Activated CD4-positive, alpha-beta memory T cell treated with anti-CD3 and anti-CD28 coated beads for 36 hours (primary cell): ENCODE measurements at regions not wholly inside any gene's neighbourhood (a gene's known extent, or its start where the extent isn't known, plus 50 kb on each side); places are given as distances from the start of the nearest gene placed in this dataset.
A peak's percentile ranks its signal among the peaks of the same experiment; 100 is the strongest.

Experiments used
- CTCF ChIA-PET: fragments of 350-600 bp; sonication (Branson Sonifier 250); formaldehyde crosslinking; loops from one replicate; lab custom pipeline; 2021; ENCODE audit warnings: antibody characterized with exemption, inconsistent platforms; lab: Charles Lee
- POLR2A ChIA-PET: fragments of 350-600 bp; sonication (Branson Sonifier 250); formaldehyde crosslinking; loops from one replicate; lab custom pipeline; 2021; ENCODE audit warnings: antibody characterized with exemption; lab: Charles Lee
- DNase-seq: peaks from one replicate; pipeline ENCODE4 v3.0.0-alpha.2; 2020
- H3K27ac Mint-ChIP-seq: one replicate; pipeline ENCODE4 v1.8.0; 2021; ENCODE audit warnings: mixed read lengths
- H3K27me3 Mint-ChIP-seq: one replicate; pipeline ENCODE4 v1.8.0; 2021; ENCODE audit warnings: mixed read lengths
- H3K36me3 Mint-ChIP-seq: one replicate; pipeline ENCODE4 v1.8.0; 2021; ENCODE audit warnings: mixed read lengths
- H3K4me1 Mint-ChIP-seq: one replicate; pipeline ENCODE4 v1.8.0; 2021; ENCODE audit warnings: low read depth, mixed read lengths
- H3K4me3 Mint-ChIP-seq: one replicate; pipeline ENCODE4 v1.8.0; 2021; ENCODE audit warnings: mild to moderate bottlenecking, mixed read lengths
- H3K9me3 Mint-ChIP-seq: one replicate; pipeline ENCODE4 v1.8.0; 2021; ENCODE audit warnings: mixed read lengths
- intact Hi-C: fragments of 100-400 bp; cut with micrococcal nuclease; formaldehyde crosslinking; loops from one replicate; pipeline ENCODE4 v1.15.1; 2023

- Mint-ChIP-seq H3K9me3 (no peaks in the 10 kb centered on the region), H3K4me1 (no peaks in the 10 kb centered on the region), H3K36me3 (no peaks in the 10 kb centered on the region), H3K27me3 (peaks cover 6% of the 10 kb centered on the region), H3K27ac (no peak overlapping the region), H3K4me3 (no peak overlapping the region)
- ChIA-PET CTCF (interaction anchor here (0.9 kb wide), 1 partner anchor 8 kb away, joined by 3 read pairs; no protein-coding TSS in a partner anchor), POLR2A (no interaction called here)
- intact Hi-C loops = no loop called here
- no peak for DNase-seq
Observed at GRCh38 chr3:115498421-115498820, 124.9 kb upstream of the GAP43 start.

- H3K9me3 Mint-ChIP-seq = no peaks in the 10 kb centered on the region
- intact Hi-C loops = no loop called here
- H3K4me1 Mint-ChIP-seq = no peaks in the 10 kb centered on the region
- no peak overlapping the region for H3K4me3 Mint-ChIP-seq
- H3K36me3 Mint-ChIP-seq = no peaks in the 10 kb centered on the region
- H3K27me3 Mint-ChIP-seq = peaks cover 6% of the 10 kb centered on the region
- POLR2A ChIA-PET = no interaction called here
- CTCF ChIA-PET = interaction anchor here (0.9 kb wide), 1 partner anchor 9 kb away, joined by 3 read pairs; no protein-coding TSS in a partner anchor
- no peak overlapping the region for H3K27ac Mint-ChIP-seq
- DNase-seq = no peak
Observed at GRCh38 chr3:115498898-115499297, 124.4 kb upstream of the GAP43 start.

- H3K4me3 Mint-ChIP-seq = no peak overlapping the region
- H3K9me3 Mint-ChIP-seq = no peaks in the 10 kb centered on the region
- H3K27me3 Mint-ChIP-seq = peaks cover 6% of the 10 kb centered on the region
- POLR2A ChIA-PET = no interaction called here
- no peak overlapping the region for H3K27ac Mint-ChIP-seq
- intact Hi-C loops = no loop called here
- H3K36me3 Mint-ChIP-seq = no peaks in the 10 kb centered on the region
- CTCF ChIA-PET = no interaction called here
- no peaks in the 10 kb centered on the region for H3K4me1 Mint-ChIP-seq
- no peak for DNase-seq
Observed at GRCh38 chr3:115499666-115500065, 123.6 kb upstream of the GAP43 start.

GRCh38 chr3:115500795-115501194, 122.5 kb upstream of the GAP43 start:
- peaks cover 6% of the 10 kb centered on the region for H3K27me3 Mint-ChIP-seq
- H3K9me3 Mint-ChIP-seq = no peaks in the 10 kb centered on the region
- POLR2A ChIA-PET = no interaction called here
- H3K27ac Mint-ChIP-seq = no peak overlapping the region
- CTCF ChIA-PET = no interaction called here
- no peaks in the 10 kb centered on the region for H3K4me1 Mint-ChIP-seq
- no peak overlapping the region for H3K4me3 Mint-ChIP-seq
- intact Hi-C loops = no loop called here
- DNase-seq = no peak
- H3K36me3 Mint-ChIP-seq = no peaks in the 10 kb centered on the region

- no peak overlapping the region for H3K4me3 Mint-ChIP-seq
- intact Hi-C loops = no loop called here
Observed at GRCh38 chr3:115502128-115502527, 121.2 kb upstream of the GAP43 start.

GRCh38 chr3:115503394-115503793, 119.9 kb upstream of the GAP43 start:
- no peaks in the 10 kb centered on the region for H3K9me3 Mint-ChIP-seq
- no peak overlapping the region for H3K27ac Mint-ChIP-seq
- no peaks in the 10 kb centered on the region for H3K4me1 Mint-ChIP-seq
- intact Hi-C loops = no loop called here
- ChIA-PET CTCF (no interaction called here), POLR2A (no interaction called here)
- no peak overlapping the region for H3K4me3 Mint-ChIP-seq
- no peak for DNase-seq
- H3K27me3 Mint-ChIP-seq = peaks cover 6% of the 10 kb centered on the region
- H3K36me3 Mint-ChIP-seq = no peaks in the 10 kb centered on the region

More at GRCh38 chr3:115502128-115502527, 121.2 kb upstream of the GAP43 start:
- no peak for DNase-seq
- Mint-ChIP-seq H3K4me1 (no peaks in the 10 kb centered on the region), H3K36me3 (no peaks in the 10 kb centered on the region), H3K27ac (no peak overlapping the region), H3K27me3 (peaks cover 6% of the 10 kb centered on the region), H3K9me3 (no peaks in the 10 kb centered on the region)
- CTCF ChIA-PET = no interaction called here
- POLR2A ChIA-PET = no interaction called here

GRCh38 chr3:115508562-115508961, 114.7 kb upstream of the GAP43 start:
- ChIA-PET CTCF (no interaction called here), POLR2A (no interaction called here)
- H3K4me1 Mint-ChIP-seq = peaks cover 9% of the 10 kb centered on the region
- peaks cover 18% of the 10 kb centered on the region for H3K27me3 Mint-ChIP-seq
- H3K4me3 Mint-ChIP-seq = no peak overlapping the region
- H3K36me3 Mint-ChIP-seq = no peaks in the 10 kb centered on the region
- intact Hi-C loops = no loop called here
- DNase-seq = no peak
- H3K9me3 Mint-ChIP-seq = no peaks in the 10 kb centered on the region
- no peak overlapping the region for H3K27ac Mint-ChIP-seq

- intact Hi-C loops = loop anchor here (10.0 kb wide), 2 partner anchors 142 to 272 kb away; no protein-coding TSS in a partner anchor
- no peaks in the 10 kb centered on the region for H3K9me3 Mint-ChIP-seq
- H3K27me3 Mint-ChIP-seq = peaks cover 14% of the 10 kb centered on the region
- POLR2A ChIA-PET = no interaction called here
- CTCF ChIA-PET = no interaction called here
- H3K27ac Mint-ChIP-seq = no peak overlapping the region
- peak; percentile 40 for DNase-seq
- peaks cover 13% of the 10 kb centered on the region for H3K4me1 Mint-ChIP-seq
- H3K36me3 Mint-ChIP-seq = no peaks in the 10 kb centered on the region
- H3K4me3 Mint-ChIP-seq = peak overlapping the region; percentile 79
Observed at GRCh38 chr3:115512565-115513415, 110.5 kb upstream of the GAP43 start.

- Mint-ChIP-seq H3K9me3 (no peaks in the 10 kb centered on the region), H3K27me3 (peaks cover 14% of the 10 kb centered on the region), H3K36me3 (no peaks in the 10 kb centered on the region), H3K27ac (no peak overlapping the region), H3K4me1 (peaks cover 13% of the 10 kb centered on the region), H3K4me3 (peak overlapping the region; percentile 79)
- CTCF ChIA-PET = no interaction called here
- intact Hi-C loops = loop anchor here (10.0 kb wide), 2 partner anchors 141 to 271 kb away; no protein-coding TSS in a partner anchor
- POLR2A ChIA-PET = interaction anchor here (0.7 kb wide), 1 partner anchor 220 kb away, joined by 3 read pairs; no protein-coding TSS in a partner anchor
- DNase-seq = no peak
Observed at GRCh38 chr3:115513416-115513800, 109.9 kb upstream of the GAP43 start.

- no peak overlapping the region for H3K4me3 Mint-ChIP-seq
- peaks cover 10% of the 10 kb centered on the region for H3K4me1 Mint-ChIP-seq
- intact Hi-C loops = loop anchor here (1.0 to 10.0 kb wide), 3 partner anchors 100 to 267 kb away; no protein-coding TSS in a partner anchor
- peak; percentile 46 for DNase-seq
- CTCF ChIA-PET = no interaction called here
- H3K36me3 Mint-ChIP-seq = no peaks in the 10 kb centered on the region
- POLR2A ChIA-PET = no interaction called here
- H3K27me3 Mint-ChIP-seq = peaks cover 2% of the 10 kb centered on the region
- H3K27ac Mint-ChIP-seq = no peak overlapping the region
- H3K9me3 Mint-ChIP-seq = no peaks in the 10 kb centered on the region
Observed at GRCh38 chr3:115517457-115518050, 105.8 kb upstream of the GAP43 start.

- no peak overlapping the region for H3K4me3 Mint-ChIP-seq
- peaks cover 2% of the 10 kb centered on the region for H3K27me3 Mint-ChIP-seq
- peaks cover 7% of the 10 kb centered on the region for H3K4me1 Mint-ChIP-seq
- ChIA-PET CTCF (no interaction called here), POLR2A (no interaction called here)
- no peaks in the 10 kb centered on the region for H3K9me3 Mint-ChIP-seq
- no peak overlapping the region for H3K27ac Mint-ChIP-seq
- H3K36me3 Mint-ChIP-seq = no peaks in the 10 kb centered on the region
- DNase-seq = no peak
- intact Hi-C loops = loop anchor here (10.0 kb wide), 2 partner anchors 137 to 267 kb away; no protein-coding TSS in a partner anchor
Observed at GRCh38 chr3:115518100-115518852, 105.0 kb upstream of the GAP43 start.

- no peak for DNase-seq
- Mint-ChIP-seq H3K4me3 (no peak overlapping the region), H3K9me3 (no peaks in the 10 kb centered on the region), H3K27me3 (peaks cover 2% of the 10 kb centered on the region), H3K4me1 (peaks cover 4% of the 10 kb centered on the region), H3K36me3 (no peaks in the 10 kb centered on the region), H3K27ac (no peak overlapping the region)
- intact Hi-C loops = no loop called here
- ChIA-PET CTCF (no interaction called here), POLR2A (no interaction called here)
Observed at GRCh38 chr3:115520241-115520640, 103.1 kb upstream of the GAP43 start.
